HEK293 (cell line): ENCODE measurements at regions not wholly inside any gene's neighbourhood (a gene's known extent, or its start where the extent isn't known, plus 50 kb on each side); places are given as distances from the start of the nearest gene placed in this dataset.

Experiments
- CTCF ChIA-PET: fragments of 350-600 bp; formaldehyde crosslinking; extraction: SDS; loops from one replicate; lab custom pipeline; 2021; ENCODE audit warnings: antibody characterized with exemption; lab: Yijun Ruan, JAX
- POLR2A ChIA-PET: fragments of 300-600 bp; formaldehyde crosslinking; extraction: SDS; loops from one replicate; lab custom pipeline; 2020; ENCODE audit warnings: antibody characterized with exemption, inconsistent platforms; lab: Yijun Ruan, JAX
- H3K27ac ChIP-seq: fragments of 200-500 bp; sonication (Bioruptor generic); 2 replicates; pipeline ENCODE4 v1.5.1; 2014; ENCODE audit warnings: low read depth, low read length, control low read depth, inconsistent platforms; ENCODE audit errors: extremely low read depth
- H3K36me3 ChIP-seq, 2 experiments: fragments of 200-500 bp in 1 of 2; sonication (Bioruptor generic) in 1 of 2; 1 replicate in 1 of 2; 2 replicates in 1 of 2; pipeline ENCODE4 v1.5.1; 2014 to 2017; ENCODE audit warnings: inconsistent platforms in 2 of 2, low read length in 2 of 2; ENCODE audit not compliant: control insufficient read depth in 2 of 2, insufficient read depth in 1 of 2
- H3K4me1 ChIP-seq: fragments of 200-500 bp; sonication (Bioruptor generic); 2 replicates; pipeline ENCODE4 v1.5.1; 2014; ENCODE audit warnings: mild to moderate bottlenecking, low read length, inconsistent platforms; ENCODE audit not compliant: control insufficient read depth, insufficient read depth
- H3K4me3 ChIP-seq: 2 replicates; pipeline ENCODE4 v1.5.1; 2011; ENCODE audit warnings: low read depth, mild to moderate bottlenecking, control low read depth, low read length, moderate library complexity
- H3K9me3 ChIP-seq: fragments of 200-500 bp; sonication (Bioruptor generic); 2 replicates; pipeline ENCODE4 v1.5.1; 2014; ENCODE audit warnings: low read depth, low read length, inconsistent platforms; ENCODE audit not compliant: control insufficient read depth, insufficient read depth
- BCL11A ChIP-seq: fragments of 450-650 bp; formaldehyde crosslinking; IDR thresholded peaks from 2 replicates; pipeline ENCODE4 v1.5.1; 2016; ENCODE audit warnings: low read depth, missing biosample characterization, missing genetic modification characterization
- BCL6B ChIP-seq: fragments of 450-650 bp; formaldehyde crosslinking; IDR thresholded peaks from 2 replicates; pipeline ENCODE4 v1.5.1; 2017; ENCODE audit warnings: missing biosample characterization, missing genetic modification characterization
- EGR2 ChIP-seq: fragments of 450-650 bp; formaldehyde crosslinking; IDR thresholded peaks from 2 replicates; pipeline ENCODE4 v1.5.1; 2016; ENCODE audit warnings: low read depth, missing biosample characterization, missing genetic modification characterization
- HIC1 ChIP-seq: fragments of 450-650 bp; formaldehyde crosslinking; IDR thresholded peaks from 2 replicates; pipeline ENCODE4 v1.5.1; 2016; ENCODE audit warnings: missing biosample characterization, missing genetic modification characterization
- KLF16 ChIP-seq: fragments of 450-650 bp; formaldehyde crosslinking; IDR thresholded peaks from 2 replicates; pipeline ENCODE4 v1.5.1; 2017; ENCODE audit warnings: missing biosample characterization, missing genetic modification characterization
- KLF8 ChIP-seq: fragments of 450-650 bp; formaldehyde crosslinking; IDR thresholded peaks from 2 replicates; pipeline ENCODE4 v1.5.1; 2016; ENCODE audit warnings: missing biosample characterization, missing genetic modification characterization
- PRDM1 ChIP-seq: fragments of 450-650 bp; formaldehyde crosslinking; IDR thresholded peaks from 2 replicates; pipeline ENCODE4; 2016; ENCODE audit warnings: missing biosample characterization, missing genetic modification characterization
- SP3 ChIP-seq: fragments of 450-650 bp; formaldehyde crosslinking; IDR thresholded peaks from 2 replicates; pipeline ENCODE4 v1.5.1; 2016; ENCODE audit warnings: missing biosample characterization, missing genetic modification characterization
- ZFP69B ChIP-seq: fragments of 450-650 bp; formaldehyde crosslinking; IDR thresholded peaks from 2 replicates; pipeline ENCODE4 v1.5.1; 2016; ENCODE audit warnings: missing biosample characterization, missing genetic modification characterization
- ZNF121 ChIP-seq: fragments of 450-650 bp; formaldehyde crosslinking; IDR thresholded peaks from 2 replicates; pipeline ENCODE4 v1.5.1; 2016; ENCODE audit warnings: missing biosample characterization, missing genetic modification characterization
- ZNF16 ChIP-seq: fragments of 450-650 bp; formaldehyde crosslinking; IDR thresholded peaks from 2 replicates; pipeline ENCODE4 v1.5.1; 2016; ENCODE audit warnings: low read depth, missing biosample characterization, missing genetic modification characterization
- ZNF302 ChIP-seq: fragments of 450-650 bp; formaldehyde crosslinking; IDR thresholded peaks from 2 replicates; pipeline ENCODE4 v1.5.1; 2016; ENCODE audit warnings: missing biosample characterization, missing genetic modification characterization, low read depth
- ZNF391 ChIP-seq: fragments of 450-650 bp; formaldehyde crosslinking; IDR thresholded peaks from 2 replicates; pipeline ENCODE4 v1.5.1; 2016; ENCODE audit warnings: low read depth, missing biosample characterization, missing genetic modification characterization, borderline replicate concordance
- ZNF560 ChIP-seq: fragments of 450-650 bp; formaldehyde crosslinking; IDR thresholded peaks from 2 replicates; pipeline ENCODE4 v1.5.1; 2017; ENCODE audit warnings: missing biosample characterization, missing genetic modification characterization, borderline replicate concordance
- ZNF596 ChIP-seq: fragments of 450-650 bp; IDR thresholded peaks from 2 replicates; pipeline ENCODE4 v1.5.0; 2018; ENCODE audit warnings: missing biosample characterization, mild to moderate bottlenecking, missing genetic modification characterization, moderate library complexity
- ZNF623 ChIP-seq: fragments of 450-650 bp; formaldehyde crosslinking; IDR thresholded peaks from 2 replicates; pipeline ENCODE4 v1.5.1; 2016; ENCODE audit warnings: missing biosample characterization, missing genetic modification characterization
- ZNF677 ChIP-seq: fragments of 450-650 bp; IDR thresholded peaks from 2 replicates; pipeline ENCODE4 v1.5.0; 2018; ENCODE audit warnings: missing biosample characterization, mild to moderate bottlenecking, missing genetic modification characterization, moderate library complexity
- ZNF768 ChIP-seq: fragments of 450-650 bp; formaldehyde crosslinking; IDR thresholded peaks from 2 replicates; pipeline ENCODE4 v1.5.1; 2018; ENCODE audit warnings: missing biosample characterization, mild to moderate bottlenecking, missing genetic modification characterization
- ZNF843 ChIP-seq: fragments of 450-650 bp; formaldehyde crosslinking; IDR thresholded peaks from 2 replicates; pipeline ENCODE4 v1.5.1; 2016; ENCODE audit warnings: missing biosample characterization, missing genetic modification characterization
- TF ChIP-seq, protein P1 (sequence below): fragments of 450-650 bp; formaldehyde crosslinking; optimal IDR thresholded peaks from 2 replicates; pipeline ENCODE3; 2016; ENCODE audit warnings: missing biosample characterization, mild to moderate bottlenecking, missing genetic modification characterization

GRCh38 chr18:26686532-26686931, 138.2 kb upstream of the KCTD1 start:
- Histone ChIP-seq H3K36me3 (no peaks in the 10 kb centered on the region), H3K9me3 (no peaks in the 10 kb centered on the region), H3K4me3 (no peak overlapping the region), H3K4me1 (peaks cover 8% of the 10 kb centered on the region), H3K27ac (no peak overlapping the region)
- CTCF ChIA-PET = interaction anchor here (0.7 kb wide), 1 partner anchor 303 kb away, joined by 4 read pairs; no protein-coding TSS in a partner anchor
- POLR2A ChIA-PET = no interaction called here
- TF ChIP-seq EGR2 (tag by site-specific recombination) = no peak
- no peak for TF ChIP-seq BCL11A

- Histone ChIP-seq H3K27ac (no peak overlapping the region), H3K9me3 (no peaks in the 10 kb centered on the region), H3K36me3 (no peaks in the 10 kb centered on the region), H3K4me3 (no peak overlapping the region), H3K4me1 (peaks cover 8% of the 10 kb centered on the region)
- POLR2A ChIA-PET = no interaction called here
- CTCF ChIA-PET = interaction anchor here (0.6 to 0.7 kb wide), 2 partner anchors 65 to 278 kb away, joined by 3 read pairs; no protein-coding TSS in a partner anchor
- TF ChIP-seq, protein P1, sequence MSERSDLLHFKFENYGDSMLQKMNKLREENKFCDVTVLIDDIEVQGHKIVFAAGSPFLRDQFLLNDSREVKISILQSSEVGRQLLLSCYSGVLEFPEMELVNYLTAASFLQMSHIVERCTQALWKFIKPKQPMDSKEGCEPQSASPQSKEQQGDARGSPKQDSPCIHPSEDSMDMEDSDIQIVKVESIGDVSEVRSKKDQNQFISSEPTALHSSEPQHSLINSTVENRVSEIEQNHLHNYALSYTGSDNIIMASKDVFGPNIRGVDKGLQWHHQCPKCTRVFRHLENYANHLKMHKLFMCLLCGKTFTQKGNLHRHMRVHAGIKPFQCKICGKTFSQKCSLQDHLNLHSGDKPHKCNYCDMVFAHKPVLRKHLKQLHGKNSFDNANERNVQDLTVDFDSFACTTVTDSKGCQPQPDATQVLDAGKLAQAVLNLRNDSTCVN (tag by site-specific recombination) = no peak
- TF ChIP-seq ZNF843 (tag by site-specific recombination) (no peak), KLF8 (tag by site-specific recombination) (no peak), PRDM1 (tag by site-specific recombination) (no peak), KLF16 (tag by site-specific recombination) (no peak), BCL6B (tag by site-specific recombination) (no peak)
- TF ChIP-seq, all 188 proteins: peak for 0
Observed at GRCh38 chr18:26685438-26686157, 137.2 kb upstream of the KCTD1 start.

- no peak for TF ChIP-seq SP3 (tag by site-specific recombination)
- no peak for TF ChIP-seq ZNF302 (tag by site-specific recombination)
- TF ChIP-seq ZNF596 = no peak
- no peak for TF ChIP-seq ZNF560
- TF ChIP-seq ZNF121 (tag by site-specific recombination) = no peak
- no peak for TF ChIP-seq ZNF623 (tag by site-specific recombination)
- no peak for TF ChIP-seq ZNF16 (tag by site-specific recombination)
- no peak for TF ChIP-seq ZNF768 (tag by site-specific recombination)
- POLR2A ChIA-PET = no interaction called here
- CTCF ChIA-PET = interaction anchor here (0.7 kb wide), 1 partner anchor 1718 kb away, joined by 3 read pairs; no protein-coding TSS in a partner anchor
Observed at GRCh38 chr18:26677957-26678356, 129.6 kb upstream of the KCTD1 start.

GRCh38 chr18:26667046-26667445, 118.7 kb upstream of the KCTD1 start:
- POLR2A ChIA-PET = no interaction called here
- CTCF ChIA-PET = interaction anchor here (1.0 kb wide), 1 partner anchor 283 kb away, joined by 5 read pairs; no protein-coding TSS in a partner anchor
- Histone ChIP-seq H3K27ac (no peak overlapping the region), H3K4me3 (no peak overlapping the region), H3K36me3 (no peaks in the 10 kb centered on the region), H3K9me3 (no peaks in the 10 kb centered on the region), H3K4me1 (no peaks in the 10 kb centered on the region)
- TF ChIP-seq ZNF391 (tag by site-specific recombination) (no peak), ZNF677 (tag by site-specific recombination) (no peak), ZNF16 (tag by site-specific recombination) (no peak), HIC1 (tag by site-specific recombination) (no peak), ZFP69B (tag by site-specific recombination) (no peak), ZNF623 (tag by site-specific recombination) (no peak)

More at GRCh38 chr18:26677957-26678356, 129.6 kb upstream of the KCTD1 start:
- no peak overlapping the region for H3K4me3 ChIP-seq
- H3K36me3 ChIP-seq = no peaks in the 10 kb centered on the region
- no peak overlapping the region for H3K27ac ChIP-seq
- no peaks in the 10 kb centered on the region for H3K4me1 ChIP-seq
- no peaks in the 10 kb centered on the region; the same call in 1 of the 2 replicates for H3K9me3 ChIP-seq
